Uterus (tissue), 2 donors: ENCODE measurements at regions not wholly inside any gene's neighbourhood (a gene's known extent, or its start where the extent isn't known, plus 50 kb on each side); places are given as distances from the start of the nearest gene placed in this dataset.

Experiments used
- CTCF ChIP-seq, 4 experiments: fragments of 200-600 bp in 2 of 4; fragments of 450-650 bp in 2 of 4; sonication (generic) in 2 of 4; IDR thresholded peaks; one replicate each; pipeline ENCODE4 v1.5.1; 2016 to 2019; ENCODE audit warnings: antibody characterized with exemption in 4 of 4, mild to moderate bottlenecking in 2 of 4, moderate library complexity in 1 of 4
- POLR2A ChIP-seq, 2 donors: fragments of 450-650 bp; IDR thresholded peaks; one replicate each; pipeline ENCODE4 v1.6.1; 2016; ENCODE audit warnings: antibody characterized with exemption in 2 of 2, mild to moderate bottlenecking in 1 of 2, moderate library complexity in 1 of 2

GRCh38 chr4:31194823-31195222, 474.7 kb downstream of the PCDH7 start:
- TF ChIP-seq CTCF (IDR thresholded peaks at IDR 0.05) = no peak
- TF ChIP-seq POLR2A (IDR thresholded peaks at IDR 0.05) = no peak
